Ovary (tissue), 7 donors: ENCODE measurements at regions not wholly inside any gene's neighbourhood (a gene's known extent, or its start where the extent isn't known, plus 50 kb on each side); places are given as distances from the start of the nearest gene placed in this dataset.

Experiments
- DNase-seq, 5 donors: peaks; one replicate each; pipeline ENCODE4 v3.0.0-alpha.2; 2019 to 2020
- H3K27ac ChIP-seq, 2 donors: fragments of 200-600 bp; one replicate each; pipeline versions ENCODE4 v1.5.1 to v1.8.0; 2019 to 2022
- H3K27me3 ChIP-seq: fragments of 200-600 bp; one replicate; pipeline ENCODE4 v1.8.0; 2022
- H3K36me3 ChIP-seq: fragments of 200-600 bp; sonication (generic); one replicate; pipeline ENCODE4 v1.5.1; 2019
- H3K4me1 ChIP-seq: one replicate; pipeline ENCODE4 v1.8.1; 2013; ENCODE audit warnings: mild to moderate bottlenecking, moderate library complexity; ENCODE audit not compliant: insufficient read depth
- H3K4me3 ChIP-seq: fragments of 200-600 bp; sonication (generic); one replicate; pipeline ENCODE4 v1.5.1; 2017
- H3K9me3 ChIP-seq, 2 donors: fragments of 200-600 bp in 1 of 2; sonication (generic) in 1 of 2; one replicate each; pipeline versions ENCODE4 v1.5.1 to v1.8.1; 2013 to 2019; ENCODE audit warnings: mild to moderate bottlenecking in 1 of 2, moderate library complexity in 1 of 2
- EP300 ChIP-seq: sonication (generic); formaldehyde crosslinking; IDR thresholded peaks from one replicate; pipeline ENCODE4 v1.6.1; 2017; ENCODE audit warnings: antibody characterized with exemption
- POLR2A ChIP-seq: fragments of 450-650 bp; IDR thresholded peaks from one replicate; pipeline ENCODE4 v1.6.1; 2017; ENCODE audit warnings: antibody characterized with exemption, mild to moderate bottlenecking, moderate library complexity
- WGBS, 3 donors: extraction: QIAGEN DNeasy Blood & Tissue Kit in 1 of 3; methylation state at CpG; one replicate each; pipeline versions ENCODE4 v1.1.5 to v1.1.7; 2013 to 2017; 5-methylcytosine and 5-hydroxymethylcytosine counted together
- intact Hi-C, 4 donors: fragments of 100-400 bp; cut with DNase I; formaldehyde crosslinking; loops; one replicate each; pipeline versions ENCODE4 v1.11.0 to v1.15.1; 2022 to 2023
- TF ChIP-seq, protein P1 (sequence below), 3 donors: fragments of 450-650 bp in 2 of 3; fragments of 200-600 bp in 1 of 3; IDR thresholded peaks; one replicate each; pipeline versions ENCODE4 v1.5.1 to v1.8.0; 2016 to 2022; ENCODE audit warnings: antibody characterized with exemption in 3 of 3, mild to moderate bottlenecking in 1 of 3
- donor health status: DM: no; HTN: no; CAD: no; lungs with moderate emphysema.
- donor health status: DM: no; HTN: no; CAD: no.
- donor health status: Bipolar disorder and iron deficiency.
- donor health status: DM: no; HTN: no; CAD: no.
- donor health status: DM: yes; HTN: yes; CAD: no.

DNA sequence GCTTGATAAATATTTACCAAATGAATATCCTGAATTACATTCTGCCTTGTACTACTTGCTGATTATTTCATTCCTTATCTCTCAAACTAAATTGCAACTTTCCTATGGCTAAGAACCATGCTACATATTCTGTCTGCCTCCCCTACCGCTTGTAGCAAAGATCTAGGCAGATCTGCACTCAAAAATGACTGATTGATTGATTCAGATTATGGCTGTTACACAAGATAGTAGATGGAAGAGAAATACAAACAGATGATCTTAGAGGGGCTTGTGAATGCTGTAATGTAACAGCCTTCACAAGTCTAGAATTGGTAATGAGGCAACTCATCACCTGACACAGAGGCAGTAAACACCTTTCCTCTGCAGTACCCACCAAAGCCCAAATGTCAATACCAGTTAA, 446.1 kb downstream of the PRELID2 start:
- intact Hi-C loops = no loop called here
- 0 to 89% (median 85%) methylated on average over 1 of the region's 1 CpG for WGBS, 3 donors

DNA sequence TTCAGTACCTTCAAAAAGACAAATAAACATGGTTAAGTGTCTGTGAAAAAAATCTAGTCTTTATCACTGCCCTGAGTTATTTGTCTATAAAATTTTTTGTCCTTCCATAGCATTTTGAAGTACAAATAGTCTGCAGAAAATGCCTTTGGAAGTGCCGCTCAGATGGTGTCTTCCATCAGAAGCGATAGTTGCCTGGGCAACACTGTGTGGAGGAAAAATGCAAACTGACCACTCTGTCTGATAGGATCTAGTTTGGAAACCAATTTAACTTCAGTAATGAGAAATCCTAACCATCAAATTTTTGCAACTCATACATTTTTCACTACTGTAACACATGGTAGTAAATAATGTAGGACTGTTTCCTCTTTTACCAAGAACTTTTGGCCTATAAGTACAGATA, 449.9 kb downstream of the PRELID2 start:
- H3K27me3 ChIP-seq = no peaks in the 10 kb centered on the region
- intact Hi-C loops = no loop called here
- TF ChIP-seq EP300 (no peak), POLR2A (no peak)
- TF ChIP-seq, protein P1, sequence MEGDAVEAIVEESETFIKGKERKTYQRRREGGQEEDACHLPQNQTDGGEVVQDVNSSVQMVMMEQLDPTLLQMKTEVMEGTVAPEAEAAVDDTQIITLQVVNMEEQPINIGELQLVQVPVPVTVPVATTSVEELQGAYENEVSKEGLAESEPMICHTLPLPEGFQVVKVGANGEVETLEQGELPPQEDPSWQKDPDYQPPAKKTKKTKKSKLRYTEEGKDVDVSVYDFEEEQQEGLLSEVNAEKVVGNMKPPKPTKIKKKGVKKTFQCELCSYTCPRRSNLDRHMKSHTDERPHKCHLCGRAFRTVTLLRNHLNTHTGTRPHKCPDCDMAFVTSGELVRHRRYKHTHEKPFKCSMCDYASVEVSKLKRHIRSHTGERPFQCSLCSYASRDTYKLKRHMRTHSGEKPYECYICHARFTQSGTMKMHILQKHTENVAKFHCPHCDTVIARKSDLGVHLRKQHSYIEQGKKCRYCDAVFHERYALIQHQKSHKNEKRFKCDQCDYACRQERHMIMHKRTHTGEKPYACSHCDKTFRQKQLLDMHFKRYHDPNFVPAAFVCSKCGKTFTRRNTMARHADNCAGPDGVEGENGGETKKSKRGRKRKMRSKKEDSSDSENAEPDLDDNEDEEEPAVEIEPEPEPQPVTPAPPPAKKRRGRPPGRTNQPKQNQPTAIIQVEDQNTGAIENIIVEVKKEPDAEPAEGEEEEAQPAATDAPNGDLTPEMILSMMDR (IDR thresholded peaks at IDR 0.05) = no peak

More for the DNA sequence above, 446.1 kb downstream of the PRELID2 start:
- H3K36me3 ChIP-seq = no peaks in the 10 kb centered on the region
- TF ChIP-seq, protein P1 (IDR thresholded peaks at IDR 0.05) = no peak
- TF ChIP-seq EP300 (no peak), POLR2A (no peak)
- H3K9me3 ChIP-seq = no peaks in the 10 kb centered on the region
- no peak overlapping the region for H3K27ac ChIP-seq
- H3K27me3 ChIP-seq = no peaks in the 10 kb centered on the region
- no peaks in the 10 kb centered on the region for H3K4me1 ChIP-seq
- DNase-seq = no peak
- no peak overlapping the region for H3K4me3 ChIP-seq

DNA sequence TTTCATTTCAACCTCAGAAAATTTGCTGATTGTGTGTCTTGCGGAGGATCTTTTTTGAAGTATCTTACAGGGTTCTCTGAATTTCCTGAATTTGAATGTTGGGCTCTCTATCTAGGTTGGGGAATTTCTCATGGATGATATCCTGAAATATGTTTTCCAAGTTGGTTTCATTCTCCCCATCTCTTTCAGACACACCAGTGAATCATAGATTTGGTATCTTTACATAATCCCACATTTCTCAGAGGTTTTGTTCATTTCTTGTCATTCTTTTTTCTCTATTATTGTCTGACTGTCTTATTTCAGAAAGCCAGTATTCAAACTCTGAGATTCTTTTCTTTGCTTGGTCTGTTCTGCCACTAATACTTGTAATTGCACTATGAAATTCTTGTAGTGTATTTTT, 456.9 kb downstream of the PRELID2 start:
- no peak overlapping the region for H3K27ac ChIP-seq
- TF ChIP-seq POLR2A = no peak

More for the DNA sequence above, 449.9 kb downstream of the PRELID2 start:
- no peaks in the 10 kb centered on the region for H3K36me3 ChIP-seq
- WGBS, 3 donors = 71 to 88% (median 86%) methylated on average over 2 of the region's 2 CpGs
- no peak overlapping the region for H3K27ac ChIP-seq
- no peaks in the 10 kb centered on the region for H3K9me3 ChIP-seq
- no peak for DNase-seq
- no peak overlapping the region for H3K4me3 ChIP-seq
- no peaks in the 10 kb centered on the region for H3K4me1 ChIP-seq

DNA sequence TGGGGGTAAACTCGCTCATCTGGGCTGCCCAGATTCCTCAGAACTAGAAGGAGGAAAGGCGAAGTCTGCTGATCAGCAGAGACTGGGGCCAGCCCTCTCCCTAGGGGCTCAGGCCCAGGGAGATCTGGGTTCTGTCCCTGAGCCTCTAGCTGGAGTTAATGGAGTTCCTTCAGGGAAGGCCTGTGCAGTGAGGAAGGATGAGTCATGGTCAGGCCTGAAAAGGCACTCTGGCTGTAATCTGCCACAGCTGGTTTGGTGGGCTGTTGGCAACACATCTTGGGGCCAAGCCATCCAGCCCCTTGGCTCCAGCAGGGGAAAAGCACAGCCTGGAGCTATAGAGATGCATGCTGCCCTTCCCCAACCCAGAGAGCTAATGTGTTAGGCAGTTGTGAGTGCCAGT, 459.6 kb downstream of the PRELID2 start:
- no peaks in the 10 kb centered on the region for H3K4me1 ChIP-seq
- no peak for DNase-seq
- H3K36me3 ChIP-seq = no peaks in the 10 kb centered on the region
- H3K4me3 ChIP-seq = no peak overlapping the region
- TF ChIP-seq POLR2A = no peak
- peaks cover 0 to 6% of the 10 kb centered on the region in 2 donors for H3K9me3 ChIP-seq
- H3K27me3 ChIP-seq = no peaks in the 10 kb centered on the region
- intact Hi-C loops = no loop called here
- WGBS, 3 donors = 83 to 86% (median 86%) methylated on average over 2 of the region's 2 CpGs
- H3K27ac ChIP-seq = no peak overlapping the region

More for the DNA sequence above, 456.9 kb downstream of the PRELID2 start:
- H3K36me3 ChIP-seq = no peaks in the 10 kb centered on the region
- H3K4me3 ChIP-seq = no peak overlapping the region
- H3K9me3 ChIP-seq = peaks cover 0 to 6% of the 10 kb centered on the region in 2 donors
- intact Hi-C loops = no loop called here
- DNase-seq = no peak
- H3K27me3 ChIP-seq = no peaks in the 10 kb centered on the region
- no peaks in the 10 kb centered on the region for H3K4me1 ChIP-seq
- 97 to 100% (median 97%) methylated on average over 1 of the region's 1 CpG for WGBS, 3 donors

DNA sequence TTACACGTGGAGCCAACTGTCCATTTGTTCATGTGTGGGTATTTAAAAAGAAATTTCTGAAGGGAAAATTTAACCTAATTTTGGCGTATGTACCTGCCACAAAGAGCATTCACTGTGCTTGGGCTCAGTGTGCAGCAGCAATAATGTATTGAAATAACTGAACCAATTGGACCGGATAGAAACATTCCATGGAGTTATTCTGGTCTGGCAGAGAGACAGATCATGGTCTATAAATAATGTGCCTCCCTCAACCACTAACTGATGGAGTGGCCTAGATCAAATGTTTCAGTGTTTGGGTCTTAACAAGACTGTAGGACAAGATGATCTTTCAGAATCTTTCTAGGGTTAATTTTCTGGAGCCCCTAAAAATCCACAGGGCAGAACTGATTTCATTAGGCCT, 469.7 kb downstream of the PRELID2 start:
- Histone ChIP-seq H3K9me3 (no peaks in the 10 kb centered on the region), H3K27ac (no peak overlapping the region), H3K4me1 (peaks cover 1% of the 10 kb centered on the region), H3K27me3 (no peaks in the 10 kb centered on the region), H3K4me3 (no peak overlapping the region), H3K36me3 (no peaks in the 10 kb centered on the region)
- TF ChIP-seq, protein P1 (IDR thresholded peaks at IDR 0.05) = no peak
- TF ChIP-seq POLR2A (no peak), EP300 (no peak)
- WGBS, 3 donors = 64 to 69% (median 66%) methylated on average over 3 of the region's 3 CpGs
- DNase-seq = no peak
- intact Hi-C loops = loop anchor here in 1 of 4 donors (5.0 kb wide), 1 partner anchor 643 kb away; no protein-coding TSS in a partner anchor
